ENCODE measurements at regions not wholly inside any gene's neighbourhood (a gene's known extent, or its start where the extent isn't known, plus 50 kb on each side); places are given as distances from the start of the nearest gene placed in this dataset.

DNA sequence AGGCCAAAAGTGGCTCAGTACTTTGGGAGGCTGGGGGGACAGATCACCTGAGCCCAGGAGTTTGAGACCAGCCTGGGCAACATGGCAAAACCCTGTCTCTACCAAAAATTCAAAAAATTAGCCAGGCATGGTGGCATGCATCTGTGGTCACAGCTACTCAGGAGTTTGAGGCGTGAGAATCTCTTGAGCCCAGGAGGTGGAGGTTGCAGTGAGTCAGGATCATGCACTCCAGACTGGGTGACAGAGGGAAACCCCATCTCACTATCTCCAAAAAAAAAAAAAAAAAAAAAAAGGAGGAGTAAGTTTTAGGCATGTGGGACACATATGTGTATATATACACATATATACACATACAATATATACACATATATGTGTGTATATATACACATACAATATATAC, 165.3 kb upstream of the DPYD start:
- no peaks in the 10 kb centered on the region for H3K4me1 ChIP-seq
- TF ChIP-seq, protein P1, sequence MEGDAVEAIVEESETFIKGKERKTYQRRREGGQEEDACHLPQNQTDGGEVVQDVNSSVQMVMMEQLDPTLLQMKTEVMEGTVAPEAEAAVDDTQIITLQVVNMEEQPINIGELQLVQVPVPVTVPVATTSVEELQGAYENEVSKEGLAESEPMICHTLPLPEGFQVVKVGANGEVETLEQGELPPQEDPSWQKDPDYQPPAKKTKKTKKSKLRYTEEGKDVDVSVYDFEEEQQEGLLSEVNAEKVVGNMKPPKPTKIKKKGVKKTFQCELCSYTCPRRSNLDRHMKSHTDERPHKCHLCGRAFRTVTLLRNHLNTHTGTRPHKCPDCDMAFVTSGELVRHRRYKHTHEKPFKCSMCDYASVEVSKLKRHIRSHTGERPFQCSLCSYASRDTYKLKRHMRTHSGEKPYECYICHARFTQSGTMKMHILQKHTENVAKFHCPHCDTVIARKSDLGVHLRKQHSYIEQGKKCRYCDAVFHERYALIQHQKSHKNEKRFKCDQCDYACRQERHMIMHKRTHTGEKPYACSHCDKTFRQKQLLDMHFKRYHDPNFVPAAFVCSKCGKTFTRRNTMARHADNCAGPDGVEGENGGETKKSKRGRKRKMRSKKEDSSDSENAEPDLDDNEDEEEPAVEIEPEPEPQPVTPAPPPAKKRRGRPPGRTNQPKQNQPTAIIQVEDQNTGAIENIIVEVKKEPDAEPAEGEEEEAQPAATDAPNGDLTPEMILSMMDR (IDR thresholded peaks at IDR 0.05; ENCODE audit: borderline replicate concordance): no peak
- DNase-seq: no peak
- intact Hi-C loops (cut with micrococcal nuclease): no loop called here
- H3K9me3 ChIP-seq (replicated peaks): no peaks in the 10 kb centered on the region
- H3K4me3 ChIP-seq: no peak overlapping the region
- H3K27me3 ChIP-seq (ENCODE audit: low read depth): no peaks in the 10 kb centered on the region
- H3K36me3 ChIP-seq: no peaks in the 10 kb centered on the region
- no peak overlapping the region for H3K27ac ChIP-seq (replicated peaks)

DNA sequence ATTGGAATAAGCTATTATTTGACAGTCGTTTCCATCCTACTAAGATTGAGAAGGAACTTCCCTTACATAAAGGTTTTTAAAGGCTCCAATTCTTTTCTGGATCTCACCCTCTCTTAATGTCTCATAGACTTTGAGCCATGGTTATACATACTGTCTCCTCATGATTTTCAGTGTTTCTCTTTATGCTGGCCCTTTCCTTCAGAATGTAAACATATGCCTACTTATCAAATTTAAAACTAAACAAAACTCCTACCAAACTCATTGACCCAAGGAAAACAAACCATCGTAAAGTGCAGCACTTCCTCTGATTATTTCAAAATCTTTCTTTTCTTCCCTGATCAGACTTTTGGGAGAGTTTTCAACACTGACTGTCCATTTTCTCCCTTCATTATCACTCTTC, 163.4 kb upstream of the DPYD start:
- Histone ChIP-seq H3K9me3 (replicated peaks) (no peaks in the 10 kb centered on the region), H3K27ac (replicated peaks) (no peak overlapping the region), H3K4me3 (no peak overlapping the region), H3K4me1 (no peaks in the 10 kb centered on the region), H3K36me3 (no peaks in the 10 kb centered on the region), H3K27me3 (ENCODE audit: low read depth) (no peaks in the 10 kb centered on the region)
- DNase-seq: no peak
- TF ChIP-seq, protein P1 (IDR thresholded peaks at IDR 0.05; ENCODE audit: borderline replicate concordance): no peak
- intact Hi-C loops (cut with micrococcal nuclease): no loop called here

DNA sequence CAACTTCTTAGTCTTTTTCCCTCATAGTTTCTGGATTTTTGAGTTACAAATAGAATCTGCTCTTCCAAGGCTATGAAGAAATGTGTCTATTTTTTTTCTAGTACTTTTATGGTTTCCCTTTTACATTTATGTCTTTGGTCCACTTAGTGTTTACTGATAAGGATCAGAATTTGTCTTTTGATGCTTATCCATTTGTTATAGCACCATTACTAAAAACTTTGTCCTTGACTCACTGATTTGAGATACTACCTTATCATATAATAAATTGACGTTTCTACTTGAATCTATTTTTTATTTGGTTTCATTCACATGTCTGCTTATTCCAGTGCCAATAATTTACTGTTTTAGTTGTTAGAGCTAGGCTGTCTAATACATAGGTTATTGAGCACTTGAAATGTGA, 161.1 kb upstream of the DPYD start:
- H3K27ac ChIP-seq (replicated peaks): no peak overlapping the region
- H3K36me3 ChIP-seq: no peaks in the 10 kb centered on the region
- TF ChIP-seq, protein P1 (IDR thresholded peaks at IDR 0.05; ENCODE audit: borderline replicate concordance): no peak
- H3K27me3 ChIP-seq (ENCODE audit: low read depth): no peaks in the 10 kb centered on the region
- no peak overlapping the region for H3K4me3 ChIP-seq
- DNase-seq: no peak
- H3K9me3 ChIP-seq (replicated peaks): no peaks in the 10 kb centered on the region
- H3K4me1 ChIP-seq: no peaks in the 10 kb centered on the region
- intact Hi-C loops (cut with micrococcal nuclease): no loop called here

DNA sequence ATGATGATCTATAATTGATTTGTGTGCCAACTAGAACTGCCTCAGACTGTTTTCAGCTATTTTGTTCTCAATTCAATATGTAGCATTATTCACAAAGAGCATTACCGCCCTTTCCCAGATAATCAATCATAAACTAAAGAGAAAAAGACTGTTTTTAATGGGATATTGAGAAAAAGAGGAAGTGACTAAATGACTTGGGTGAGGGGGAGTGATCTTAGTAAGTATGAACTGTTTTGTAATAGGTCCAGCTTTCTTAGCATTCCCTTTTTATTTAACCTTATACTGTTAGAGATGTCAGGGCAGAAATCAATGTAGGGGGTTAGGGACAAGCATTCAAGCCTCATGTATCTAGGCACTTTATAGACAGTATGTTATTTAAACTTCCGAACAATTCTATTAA, 157.8 kb upstream of the DPYD start:
- Histone ChIP-seq H3K9me3 (replicated peaks) (no peaks in the 10 kb centered on the region), H3K4me1 (no peaks in the 10 kb centered on the region), H3K27me3 (ENCODE audit: low read depth) (no peaks in the 10 kb centered on the region), H3K27ac (replicated peaks) (no peak overlapping the region), H3K36me3 (no peaks in the 10 kb centered on the region), H3K4me3 (no peak overlapping the region)
- TF ChIP-seq, protein P1 (IDR thresholded peaks at IDR 0.05; ENCODE audit: borderline replicate concordance): no peak
- DNase-seq: no peak
- intact Hi-C loops (cut with micrococcal nuclease): no loop called here

DNA sequence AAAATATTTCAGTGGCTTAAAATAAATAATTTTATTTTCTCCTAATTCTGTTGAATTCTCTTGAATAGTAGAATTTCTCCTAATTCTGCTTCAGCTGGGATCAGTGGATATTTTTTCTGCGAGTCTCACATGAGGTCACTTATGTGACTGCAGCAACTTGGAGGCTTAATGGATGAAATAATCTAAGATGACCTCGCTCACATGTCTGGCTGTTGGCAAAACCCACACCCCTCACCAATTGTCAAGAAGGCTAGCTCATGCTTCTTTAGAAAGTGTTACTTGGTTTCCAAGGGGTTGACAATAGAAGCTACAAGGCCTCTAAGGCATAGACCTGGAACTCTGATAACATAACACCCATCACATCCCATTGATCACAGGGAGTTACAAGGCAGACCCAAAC, 156.9 kb upstream of the DPYD start:
- intact Hi-C loops (cut with micrococcal nuclease): no loop called here
- H3K36me3 ChIP-seq: no peaks in the 10 kb centered on the region
- H3K9me3 ChIP-seq (replicated peaks): no peaks in the 10 kb centered on the region
- H3K4me3 ChIP-seq: no peak overlapping the region
- H3K4me1 ChIP-seq: no peaks in the 10 kb centered on the region
- no peak for DNase-seq
- TF ChIP-seq, protein P1 (IDR thresholded peaks at IDR 0.05; ENCODE audit: borderline replicate concordance): no peak
- H3K27ac ChIP-seq (replicated peaks): no peak overlapping the region
- H3K27me3 ChIP-seq (ENCODE audit: low read depth): no peaks in the 10 kb centered on the region

DNA sequence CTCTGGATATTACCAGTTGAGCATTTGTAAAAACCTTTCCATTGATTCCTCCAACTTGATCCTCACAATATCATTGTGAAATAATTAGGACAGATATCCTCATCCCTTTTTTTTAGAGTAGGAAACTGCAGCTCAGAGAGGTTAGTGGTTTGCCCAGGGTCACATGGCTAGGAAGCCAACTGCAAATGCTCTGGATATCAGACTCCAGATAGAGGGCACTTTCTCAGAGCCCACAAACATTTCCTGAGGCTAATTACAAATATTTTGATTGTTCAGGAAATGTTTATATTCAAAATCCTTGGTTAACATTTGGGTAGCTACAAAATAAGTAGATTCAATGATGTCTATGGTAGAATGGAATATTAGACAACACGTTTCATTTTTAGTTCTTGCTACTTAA, 154.8 kb upstream of the DPYD start:
- Histone ChIP-seq H3K4me1 (no peaks in the 10 kb centered on the region), H3K9me3 (replicated peaks) (no peaks in the 10 kb centered on the region), H3K27me3 (ENCODE audit: low read depth) (no peaks in the 10 kb centered on the region), H3K4me3 (no peak overlapping the region), H3K36me3 (no peaks in the 10 kb centered on the region), H3K27ac (replicated peaks) (no peak overlapping the region)
- intact Hi-C loops (cut with micrococcal nuclease): no loop called here
- no peak for DNase-seq
- TF ChIP-seq, protein P1 (IDR thresholded peaks at IDR 0.05; ENCODE audit: borderline replicate concordance): no peak

Measured in left ventricle myocardium inferior (tissue), 1 donor.